DND-41 (cell line): ENCODE measurements at regions not wholly inside any gene's neighbourhood (a gene's known extent, or its start where the extent isn't known, plus 50 kb on each side); places are given as distances from the start of the nearest gene placed in this dataset.

Experiments
- CTCF ChIP-seq: IDR thresholded peaks from 2 replicates; pipeline ENCODE4 v1.5.1; 2012; ENCODE audit warnings: borderline replicate concordance, low read length, moderate library complexity, mild to moderate bottlenecking; ENCODE audit not compliant: poor library complexity, severe bottlenecking; ENCODE audit errors: extremely low read depth
- EZH2 ChIP-seq: IDR thresholded peaks from 3 replicates; pipeline ENCODE4 v1.6.1; 2012; ENCODE audit warnings: borderline replicate concordance, low read depth, mild to moderate bottlenecking, moderate library complexity, low read length, inconsistent platforms; ENCODE audit not compliant: severe bottlenecking

- TF ChIP-seq CTCF (no peak), EZH2 (no peak)
Measured at GRCh38 chr6:144855375-144855774, 570.2 kb downstream of the UTRN start.
